SK-N-SH (cell line): ENCODE measurements at regions not wholly inside any gene's neighbourhood (a gene's known extent, or its start where the extent isn't known, plus 50 kb on each side); places are given as distances from the start of the nearest gene placed in this dataset.
A peak's percentile ranks its signal among the peaks of the same experiment; 100 is the strongest.

Experiments
- CTCF ChIA-PET: fragments of 300-600, 350-600 bp; formaldehyde crosslinking; extraction: SDS; loops from one replicate; lab custom pipeline; 2021; lab: Yijun Ruan, JAX
- POLR2A ChIA-PET: fragments of 350-600 bp; sonication (Branson Sonifier 250); formaldehyde crosslinking; extraction: SDS; loops from one replicate; lab custom pipeline; 2020; ENCODE audit warnings: antibody characterized with exemption, inconsistent platforms; lab: Yijun Ruan, JAX
- DNase-seq: peaks from one replicate; pipeline ENCODE4 v3.0.0; 2012
- H2AFZ ChIP-seq: fragments of 200-600 bp; sonication (generic); 2 replicates; pipeline ENCODE4 v1.8.1; 2016; ENCODE audit warnings: antibody characterized with exemption, mild to moderate bottlenecking, low read depth
- H3F3A ChIP-seq: fragments of 200-600 bp; sonication (generic); replicated peaks from 2 replicates; pipeline ENCODE3; 2016; ENCODE audit warnings: antibody characterized with exemption, mild to moderate bottlenecking; ENCODE audit not compliant: insufficient read depth
- H3K27ac ChIP-seq, 2 experiments: fragments of 200-500 bp in 1 of 2; fragments of 200-600 bp in 1 of 2; sonication (Bioruptor generic) in 1 of 2; sonication (generic), shearing (Covaris generic) in 1 of 2; 2 replicates each; pipeline versions ENCODE4 v1.5.1 to v1.6.1; 2014 to 2016; ENCODE audit warnings: low read depth in 2 of 2, inconsistent platforms in 1 of 2, low read length in 1 of 2, mild to moderate bottlenecking in 1 of 2, mixed read lengths in 1 of 2
- H3K27me3 ChIP-seq: fragments of 200-600 bp; sonication (generic), shearing (Covaris generic); 2 replicates; pipeline ENCODE4 v1.6.1; 2016; ENCODE audit warnings: mixed run types; ENCODE audit not compliant: insufficient read depth
- H3K36me3 ChIP-seq, 2 experiments: fragments of 200-500 bp in 1 of 2; fragments of 200-600 bp in 1 of 2; sonication (Bioruptor generic) in 1 of 2; sonication (generic) in 1 of 2; replicated peaks in 1 of 2; 2 replicates each; pipeline versions ENCODE3 to v1.5.1; 2014 to 2016; ENCODE audit warnings: low read length in 1 of 2, mild to moderate bottlenecking in 1 of 2; ENCODE audit not compliant: insufficient read depth in 2 of 2, control insufficient read depth in 1 of 2
- H3K4me1 ChIP-seq, 2 experiments: fragments of 200-500 bp in 1 of 2; fragments of 200-600 bp in 1 of 2; sonication (Bioruptor generic) in 1 of 2; sonication (generic), shearing (Covaris generic) in 1 of 2; 2 replicates each; pipeline versions ENCODE4 v1.5.1 to v1.6.1; 2014 to 2016; ENCODE audit warnings: low read depth in 1 of 2, low read length in 1 of 2, mixed run types in 1 of 2; ENCODE audit not compliant: insufficient read depth in 2 of 2, control insufficient read depth in 1 of 2
- H3K4me2 ChIP-seq: fragments of 200-600 bp; sonication (generic), shearing (Covaris generic); 2 replicates; pipeline ENCODE4 v1.6.1; 2017; ENCODE audit warnings: mixed run types
- H3K4me3 ChIP-seq, 2 experiments: fragments of 200-500 bp in 1 of 2; fragments of 200-600 bp in 1 of 2; sonication (Bioruptor generic) in 1 of 2; sonication (generic), shearing (Covaris generic) in 1 of 2; 2 replicates each; pipeline versions ENCODE4 v1.5.1 to v1.8.1; 2014 to 2016; ENCODE audit warnings: low read depth in 2 of 2, inconsistent platforms in 1 of 2, low read length in 1 of 2, mild to moderate bottlenecking in 1 of 2, mixed read lengths in 1 of 2, moderate library complexity in 1 of 2
- H3K79me2 ChIP-seq: fragments of 200-600 bp; sonication (generic); 2 replicates; pipeline ENCODE4 v1.8.1; 2017; ENCODE audit warnings: mild to moderate bottlenecking; ENCODE audit not compliant: insufficient read depth
- H3K9ac ChIP-seq: fragments of 200-600 bp; sonication (generic); 2 replicates; pipeline ENCODE4 v1.6.1; 2017; ENCODE audit warnings: mixed run types
- H3K9me2 ChIP-seq: fragments of 200-600 bp; sonication (generic); 2 replicates; pipeline ENCODE4 v1.6.1; 2017; ENCODE audit warnings: mixed run types
- H3K9me3 ChIP-seq: fragments of 200-600 bp; sonication (generic); 2 replicates; pipeline ENCODE4 v1.6.1; 2017; ENCODE audit warnings: mixed run types, mild to moderate bottlenecking, moderate library complexity
- H4K20me1 ChIP-seq: fragments of 200-600 bp; sonication (generic); 2 replicates; pipeline ENCODE4 v1.6.1; 2017; ENCODE audit warnings: mild to moderate bottlenecking, mixed run types; ENCODE audit not compliant: insufficient read depth
- EP300 ChIP-seq, 2 experiments: IDR thresholded peaks; 2 replicates each; pipeline versions ENCODE4 v1.4.0 to v1.6.1; 2012; ENCODE audit warnings: borderline replicate concordance in 1 of 2, low read depth in 1 of 2, low read length in 1 of 2
- FOSL2 ChIP-seq: IDR thresholded peaks from 2 replicates; pipeline ENCODE4 v1.4.0; 2012; ENCODE audit warnings: low read depth, mild to moderate bottlenecking, moderate library complexity, borderline replicate concordance
- FOXM1 ChIP-seq: IDR thresholded peaks from 2 replicates; pipeline ENCODE4 v1.4.0; 2012; ENCODE audit warnings: low read depth, mild to moderate bottlenecking
- RCOR1 ChIP-seq: fragments of 150-350 bp; IDR thresholded peaks from 2 replicates; pipeline ENCODE4 v1.6.1; 2017; ENCODE audit warnings: antibody characterized with exemption, low read length
- SIN3A ChIP-seq: IDR thresholded peaks from 2 replicates; pipeline ENCODE4 v1.6.1; 2012; ENCODE audit warnings: low read depth, mild to moderate bottlenecking, low read length, moderate library complexity, borderline replicate concordance
- YY1 ChIP-seq: IDR thresholded peaks from 2 replicates; pipeline ENCODE4 v1.4.0; 2012; ENCODE audit warnings: low read depth, mild to moderate bottlenecking
- WGBS: methylation state at CpG from one replicate; pipeline ENCODE4 v1.1.6; 2017; ENCODE audit warnings: low lambda C conversion rate; 5-methylcytosine and 5-hydroxymethylcytosine counted together
- TF ChIP-seq, protein P1 (sequence below): IDR thresholded peaks from 2 replicates; pipeline ENCODE4 v1.6.1; 2012; ENCODE audit warnings: mild to moderate bottlenecking, low read depth, low read length, moderate library complexity
- TF ChIP-seq, protein P2 (sequence below): fragments of 200-600 bp; sonication (generic); IDR thresholded peaks from 2 replicates; pipeline ENCODE4 v1.6.1; 2017; ENCODE audit warnings: antibody characterized with exemption, mild to moderate bottlenecking, moderate library complexity
- TF ChIP-seq, protein P3 (sequence below): IDR thresholded peaks from 2 replicates; pipeline ENCODE4 v1.4.0; 2012; ENCODE audit warnings: low read depth, borderline replicate concordance
- TF ChIP-seq, protein P4 (sequence below): IDR thresholded peaks from 2 replicates; pipeline ENCODE4; 2012

DNA sequence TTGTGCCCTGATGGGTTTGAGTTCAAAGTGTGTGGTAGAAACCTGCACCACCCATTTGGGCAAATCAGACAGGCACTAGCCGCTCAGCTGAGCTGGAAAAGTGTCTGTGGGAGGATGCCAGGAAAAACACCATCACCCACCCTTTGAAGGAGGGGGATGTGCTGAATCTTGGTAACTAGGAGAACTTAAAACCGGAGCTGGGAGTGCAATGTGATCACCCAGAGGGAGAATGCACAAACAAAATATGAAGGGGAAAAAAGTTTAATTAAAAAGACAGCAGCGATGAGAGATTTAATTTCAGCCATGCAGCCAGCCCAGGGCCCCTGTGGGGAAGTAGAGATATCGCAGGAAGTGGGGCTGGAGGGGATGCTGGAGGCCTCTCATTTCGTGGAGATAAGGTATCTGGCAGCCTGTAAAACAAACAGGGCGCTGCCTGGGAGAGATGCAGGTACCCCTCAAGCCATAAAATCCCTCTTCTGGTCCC, 86.8 kb upstream of the BCAR3 start (continued):
- TF ChIP-seq, protein P1, sequence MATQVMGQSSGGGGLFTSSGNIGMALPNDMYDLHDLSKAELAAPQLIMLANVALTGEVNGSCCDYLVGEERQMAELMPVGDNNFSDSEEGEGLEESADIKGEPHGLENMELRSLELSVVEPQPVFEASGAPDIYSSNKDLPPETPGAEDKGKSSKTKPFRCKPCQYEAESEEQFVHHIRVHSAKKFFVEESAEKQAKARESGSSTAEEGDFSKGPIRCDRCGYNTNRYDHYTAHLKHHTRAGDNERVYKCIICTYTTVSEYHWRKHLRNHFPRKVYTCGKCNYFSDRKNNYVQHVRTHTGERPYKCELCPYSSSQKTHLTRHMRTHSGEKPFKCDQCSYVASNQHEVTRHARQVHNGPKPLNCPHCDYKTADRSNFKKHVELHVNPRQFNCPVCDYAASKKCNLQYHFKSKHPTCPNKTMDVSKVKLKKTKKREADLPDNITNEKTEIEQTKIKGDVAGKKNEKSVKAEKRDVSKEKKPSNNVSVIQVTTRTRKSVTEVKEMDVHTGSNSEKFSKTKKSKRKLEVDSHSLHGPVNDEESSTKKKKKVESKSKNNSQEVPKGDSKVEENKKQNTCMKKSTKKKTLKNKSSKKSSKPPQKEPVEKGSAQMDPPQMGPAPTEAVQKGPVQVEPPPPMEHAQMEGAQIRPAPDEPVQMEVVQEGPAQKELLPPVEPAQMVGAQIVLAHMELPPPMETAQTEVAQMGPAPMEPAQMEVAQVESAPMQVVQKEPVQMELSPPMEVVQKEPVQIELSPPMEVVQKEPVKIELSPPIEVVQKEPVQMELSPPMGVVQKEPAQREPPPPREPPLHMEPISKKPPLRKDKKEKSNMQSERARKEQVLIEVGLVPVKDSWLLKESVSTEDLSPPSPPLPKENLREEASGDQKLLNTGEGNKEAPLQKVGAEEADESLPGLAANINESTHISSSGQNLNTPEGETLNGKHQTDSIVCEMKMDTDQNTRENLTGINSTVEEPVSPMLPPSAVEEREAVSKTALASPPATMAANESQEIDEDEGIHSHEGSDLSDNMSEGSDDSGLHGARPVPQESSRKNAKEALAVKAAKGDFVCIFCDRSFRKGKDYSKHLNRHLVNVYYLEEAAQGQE: no peak
- no peak for TF ChIP-seq FOXM1
- no peak for TF ChIP-seq SIN3A
- TF ChIP-seq, protein P2, sequence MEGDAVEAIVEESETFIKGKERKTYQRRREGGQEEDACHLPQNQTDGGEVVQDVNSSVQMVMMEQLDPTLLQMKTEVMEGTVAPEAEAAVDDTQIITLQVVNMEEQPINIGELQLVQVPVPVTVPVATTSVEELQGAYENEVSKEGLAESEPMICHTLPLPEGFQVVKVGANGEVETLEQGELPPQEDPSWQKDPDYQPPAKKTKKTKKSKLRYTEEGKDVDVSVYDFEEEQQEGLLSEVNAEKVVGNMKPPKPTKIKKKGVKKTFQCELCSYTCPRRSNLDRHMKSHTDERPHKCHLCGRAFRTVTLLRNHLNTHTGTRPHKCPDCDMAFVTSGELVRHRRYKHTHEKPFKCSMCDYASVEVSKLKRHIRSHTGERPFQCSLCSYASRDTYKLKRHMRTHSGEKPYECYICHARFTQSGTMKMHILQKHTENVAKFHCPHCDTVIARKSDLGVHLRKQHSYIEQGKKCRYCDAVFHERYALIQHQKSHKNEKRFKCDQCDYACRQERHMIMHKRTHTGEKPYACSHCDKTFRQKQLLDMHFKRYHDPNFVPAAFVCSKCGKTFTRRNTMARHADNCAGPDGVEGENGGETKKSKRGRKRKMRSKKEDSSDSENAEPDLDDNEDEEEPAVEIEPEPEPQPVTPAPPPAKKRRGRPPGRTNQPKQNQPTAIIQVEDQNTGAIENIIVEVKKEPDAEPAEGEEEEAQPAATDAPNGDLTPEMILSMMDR: no peak
- 0 out of 2 replicates have a peak, but pooled peaks have one; percentile 7 for TF ChIP-seq RCOR1
- TF ChIP-seq, protein P3, sequence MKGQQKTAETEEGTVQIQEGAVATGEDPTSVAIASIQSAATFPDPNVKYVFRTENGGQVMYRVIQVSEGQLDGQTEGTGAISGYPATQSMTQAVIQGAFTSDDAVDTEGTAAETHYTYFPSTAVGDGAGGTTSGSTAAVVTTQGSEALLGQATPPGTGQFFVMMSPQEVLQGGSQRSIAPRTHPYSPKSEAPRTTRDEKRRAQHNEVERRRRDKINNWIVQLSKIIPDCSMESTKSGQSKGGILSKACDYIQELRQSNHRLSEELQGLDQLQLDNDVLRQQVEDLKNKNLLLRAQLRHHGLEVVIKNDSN: no peak
- no peak for TF ChIP-seq YY1

DNA sequence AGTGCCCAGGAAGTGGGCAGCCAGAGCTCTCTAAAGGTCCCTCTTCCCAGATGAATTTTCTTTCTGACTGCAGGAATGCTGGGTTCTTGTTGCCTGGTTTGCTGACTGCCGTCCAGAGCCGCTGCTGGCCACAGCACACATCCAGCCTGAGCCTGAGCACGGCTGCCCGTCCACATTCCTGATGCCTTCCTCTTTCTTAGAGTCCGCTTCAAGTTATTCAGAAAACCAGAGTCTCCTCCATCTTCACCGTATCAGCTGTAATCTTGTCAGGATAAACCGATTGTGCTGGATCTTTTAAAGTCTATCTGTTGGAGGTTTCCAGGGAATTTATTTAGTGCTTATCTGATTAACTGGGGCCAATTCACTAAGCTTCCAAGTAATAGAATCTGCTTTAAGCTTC, 84.8 kb upstream of the BCAR3 start:
- Histone ChIP-seq H3K4me3 (no peak overlapping the region), H3K79me2 (no peaks in the 10 kb centered on the region)
- WGBS: 72% methylated on average over 7 of the region's 7 CpGs

More for the DNA sequence above, 84.8 kb upstream of the BCAR3 start:
- CTCF ChIA-PET: interaction anchor here (0.5 to 6.1 kb wide), 4 partner anchors 48 to 137 kb away, joined by 3 to 28 read pairs (median 3); no protein-coding TSS in a partner anchor
- Histone ChIP-seq H3K4me1 (peaks cover 12 to 26% of the 10 kb centered on the region in 2 experiments; a peak in 1 of 4 replicates), H3K36me3 (no peaks in the 10 kb centered on the region), H3K9me2 (no peaks in the 10 kb centered on the region), H2AFZ (no peak overlapping the region), H3K27me3 (no peaks in the 10 kb centered on the region), H3K4me2 (no peak overlapping the region), H3K9ac (no peak overlapping the region), H3K9me3 (no peaks in the 10 kb centered on the region), H4K20me1 (no peaks in the 10 kb centered on the region), H3K27ac (peak overlapping the region in 1 of 2 experiments; percentile 36; a peak in 1 of 4 replicates), H3F3A (no peaks in the 10 kb centered on the region)
- no peak for DNase-seq
- TF ChIP-seq, protein P4, sequence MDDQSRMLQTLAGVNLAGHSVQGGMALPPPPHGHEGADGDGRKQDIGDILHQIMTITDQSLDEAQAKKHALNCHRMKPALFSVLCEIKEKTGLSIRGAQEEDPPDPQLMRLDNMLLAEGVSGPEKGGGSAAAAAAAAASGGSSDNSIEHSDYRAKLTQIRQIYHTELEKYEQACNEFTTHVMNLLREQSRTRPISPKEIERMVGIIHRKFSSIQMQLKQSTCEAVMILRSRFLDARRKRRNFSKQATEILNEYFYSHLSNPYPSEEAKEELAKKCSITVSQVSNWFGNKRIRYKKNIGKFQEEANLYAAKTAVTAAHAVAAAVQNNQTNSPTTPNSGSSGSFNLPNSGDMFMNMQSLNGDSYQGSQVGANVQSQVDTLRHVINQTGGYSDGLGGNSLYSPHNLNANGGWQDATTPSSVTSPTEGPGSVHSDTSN: peak; percentile 31; the same call in 1 of the 2 replicates
- no peak for TF ChIP-seq FOSL2
- peak in 1 of 2 experiments; percentile 9; a peak in 1 of 4 replicates for TF ChIP-seq EP300 (IDR thresholded peaks at IDR 0.05; ENCODE audit: borderline replicate concordance in 1 of 2, low read depth in 1 of 2, low read length in 1 of 2)
- POLR2A ChIA-PET: no interaction called here
